NCI-H748 (cell line): ENCODE measurements at regions not wholly inside any gene's neighbourhood (a gene's known extent, or its start where the extent isn't known, plus 50 kb on each side); places are given as distances from the start of the nearest gene placed in this dataset.

Source experiments
- DNase-seq: peaks from one replicate; lab custom pipeline; 2025; ENCODE audit not compliant: unreplicated experiment; lab: John Stamatoyannopoulos, UW

- DNase-seq, result no peak
Observed at GRCh38 chr1:58013237-58013636, 533.3 kb downstream of the OMA1 start.

GRCh38 chr1:58011978-58012377 lies 534.5 kb downstream of the OMA1 start:
- DNase-seq, result no peak

- DNase-seq, result no peak
Observed at GRCh38 chr1:58006421-58007046, 540.0 kb downstream of the OMA1 start.

GRCh38 chr1:58005212-58005611 lies 541.3 kb downstream of the OMA1 start:
- no peak for DNase-seq

GRCh38 chr1:58003988-58004387 lies 542.5 kb downstream of the OMA1 start:
- DNase-seq, result no peak

GRCh38 chr1:58003059-58003458 lies 543.5 kb downstream of the OMA1 start:
- no peak for DNase-seq

- no peak for DNase-seq
Observed at GRCh38 chr1:58000821-58001220, 545.7 kb downstream of the OMA1 start.

GRCh38 chr1:58000116-58000515 lies 546.4 kb downstream of the OMA1 start:
- DNase-seq, result no peak

- DNase-seq, result no peak
Observed at GRCh38 chr1:57996400-57996799, 550.1 kb downstream of the OMA1 start.

GRCh38 chr1:57991289-57991688 lies 555.2 kb downstream of the OMA1 start:
- DNase-seq, result no peak

GRCh38 chr1:57989877-57990276 lies 556.6 kb downstream of the OMA1 start:
- DNase-seq, result no peak

GRCh38 chr1:57987523-57987922 lies 559.0 kb downstream of the OMA1 start:
- DNase-seq, result no peak

GRCh38 chr1:57986432-57986831 lies 560.1 kb downstream of the OMA1 start:
- no peak for DNase-seq

- no peak for DNase-seq
Observed at GRCh38 chr1:57984277-57984676, 560.4 kb upstream of the DAB1 start.

- no peak for DNase-seq
Observed at GRCh38 chr1:57983441-57983840, 559.6 kb upstream of the DAB1 start.

GRCh38 chr1:57982852-57983251 lies 559.0 kb upstream of the DAB1 start:
- no peak for DNase-seq

- no peak for DNase-seq
Observed at GRCh38 chr1:57976216-57976615, 552.4 kb upstream of the DAB1 start.

- DNase-seq, result no peak
Observed at GRCh38 chr1:57968321-57968720, 544.5 kb upstream of the DAB1 start.

GRCh38 chr1:57966751-57967406 lies 543.0 kb upstream of the DAB1 start:
- no peak for DNase-seq

- DNase-seq, result no peak
Observed at GRCh38 chr1:57966340-57966739, 542.5 kb upstream of the DAB1 start.

GRCh38 chr1:57963581-57963980 lies 539.7 kb upstream of the DAB1 start:
- peak; percentile 91 for DNase-seq

- DNase-seq, result no peak
Observed at GRCh38 chr1:57959531-57960241, 535.8 kb upstream of the DAB1 start.
